B cell (primary cell): ENCODE measurements at regions not wholly inside any gene's neighbourhood (a gene's known extent, or its start where the extent isn't known, plus 50 kb on each side); places are given as distances from the start of the nearest gene placed in this dataset.

Experiments
- CTCF ChIP-seq: fragments of 200-600 bp; IDR thresholded peaks from one replicate; pipeline ENCODE4 v1.8.0; 2022; ENCODE audit warnings: antibody characterized with exemption, mild to moderate bottlenecking
- EZH2 ChIP-seq: IDR thresholded peaks from 2 replicates; pipeline ENCODE4 v1.6.1; 2012; ENCODE audit warnings: borderline replicate concordance, low read depth, mild to moderate bottlenecking, moderate library complexity, low read length; ENCODE audit not compliant: insufficient read depth, poor library complexity, severe bottlenecking

GRCh38 chr7:16260236-16260728 lies 161.1 kb downstream of the CRPPA start:
- no peak for TF ChIP-seq CTCF
- no peak for TF ChIP-seq EZH2
